Peyer's patch (tissue), 4 donors: ENCODE measurements at regions not wholly inside any gene's neighbourhood (a gene's known extent, or its start where the extent isn't known, plus 50 kb on each side); places are given as distances from the start of the nearest gene placed in this dataset.

ENCODE experiments used
- CTCF ChIP-seq, 6 experiments: fragments of 450-650 bp in 4 of 6; fragments of 200-600 bp in 2 of 6; sonication (generic) in 1 of 6; IDR thresholded peaks; one replicate each; pipeline ENCODE4 v1.5.1; 2017 to 2019; ENCODE audit warnings: antibody characterized with exemption in 6 of 6, mild to moderate bottlenecking in 3 of 6, moderate library complexity in 1 of 6
- POLR2A ChIP-seq, 2 donors: fragments of 450-650 bp; IDR thresholded peaks; one replicate each; pipeline ENCODE4 v1.5.1; 2017; ENCODE audit warnings: antibody characterized with exemption in 2 of 2, mild to moderate bottlenecking in 2 of 2, moderate library complexity in 2 of 2

GRCh38 chr17:31690151-31690551, 168.9 kb downstream of the COPRS start:
- TF ChIP-seq POLR2A (IDR thresholded peaks at IDR 0.05): no peak
- no peak for TF ChIP-seq CTCF (IDR thresholded peaks at IDR 0.05)
